GM18505 (cell line): ENCODE measurements at regions not wholly inside any gene's neighbourhood (a gene's known extent, or its start where the extent isn't known, plus 50 kb on each side); places are given as distances from the start of the nearest gene placed in this dataset.
"Not testable (repeated sequence)": the region's sequence is repeated elsewhere in the genome, so short reads cannot be mapped to it uniquely, and the experiment has no call there.

Source experiments
- ATAC-seq: cut with Tn5 transposase; IDR thresholded peaks from one replicate; pipeline ENCODE4 v1.9.1; 2021; ENCODE audit not compliant: unreplicated experiment
- POLR2A ChIP-seq: IDR thresholded peaks from 4 replicates; pipeline ENCODE4 v1.6.1; 2011; ENCODE audit warnings: borderline replicate concordance; ENCODE audit not compliant: insufficient read depth, insufficient read length; ENCODE audit errors: extremely low read depth

- no peak for ATAC-seq
Observed at GRCh38 chr7:121504482-121504881, 108.4 kb upstream of the FAM3C start.

GRCh38 chr7:121503730-121504129 is 107.6 kb upstream of the FAM3C start:
- no peak for ATAC-seq
- TF ChIP-seq POLR2A: no peak

More at GRCh38 chr7:121504482-121504881, 108.4 kb upstream of the FAM3C start:
- TF ChIP-seq POLR2A: no peak

GRCh38 chr7:121503039-121503438 is 106.9 kb upstream of the FAM3C start:
- no peak for TF ChIP-seq POLR2A

GRCh38 chr7:121501566-121501965 is 105.5 kb upstream of the FAM3C start:
- ATAC-seq: no peak
- no peak for TF ChIP-seq POLR2A

More at GRCh38 chr7:121503039-121503438, 106.9 kb upstream of the FAM3C start:
- ATAC-seq: no peak

GRCh38 chr7:121500360-121501058 is 104.4 kb upstream of the FAM3C start:
- no peak for TF ChIP-seq POLR2A
- no peak for ATAC-seq

- no peak for TF ChIP-seq POLR2A
- ATAC-seq: no peak
Observed at GRCh38 chr7:121499624-121500023, 103.5 kb upstream of the FAM3C start.

GRCh38 chr7:121498816-121499215 is 102.7 kb upstream of the FAM3C start:
- TF ChIP-seq POLR2A: no peak
- no peak for ATAC-seq

- not testable (repeated sequence) for ATAC-seq
Observed at GRCh38 chr7:121497545-121497944, 101.4 kb upstream of the FAM3C start.

GRCh38 chr7:121494516-121494915 is 98.4 kb upstream of the FAM3C start:
- ATAC-seq: no peak

GRCh38 chr7:121493553-121493952 is 97.4 kb upstream of the FAM3C start:
- TF ChIP-seq POLR2A: no peak

More at GRCh38 chr7:121494516-121494915, 98.4 kb upstream of the FAM3C start:
- no peak for TF ChIP-seq POLR2A

GRCh38 chr7:121490309-121490708 is 94.2 kb upstream of the FAM3C start:
- ATAC-seq: no peak
- TF ChIP-seq POLR2A: no peak

More at GRCh38 chr7:121493553-121493952, 97.4 kb upstream of the FAM3C start:
- no peak for ATAC-seq

- ATAC-seq: no peak
- no peak for TF ChIP-seq POLR2A
Observed at GRCh38 chr7:121489440-121489839, 93.3 kb upstream of the FAM3C start.

GRCh38 chr7:121488111-121488650 is 92.1 kb upstream of the FAM3C start:
- TF ChIP-seq POLR2A: no peak
- no peak for ATAC-seq

GRCh38 chr7:121486590-121486989 is 90.5 kb upstream of the FAM3C start:
- no peak for TF ChIP-seq POLR2A
- no peak for ATAC-seq
